HG03354 (cell line): ENCODE measurements at regions not wholly inside any gene's neighbourhood (a gene's known extent, or its start where the extent isn't known, plus 50 kb on each side); places are given as distances from the start of the nearest gene placed in this dataset.
"Not testable (repeated sequence)": the region's sequence is repeated elsewhere in the genome, so short reads cannot be mapped to it uniquely, and the experiment has no call there.

Source experiments
- ATAC-seq: cut with Tn5 transposase; IDR thresholded peaks from one replicate; pipeline ENCODE4 v1.9.1; 2021; ENCODE audit warnings: mild to moderate bottlenecking; ENCODE audit not compliant: unreplicated experiment, poor library complexity, severe bottlenecking

GRCh38 chr4:184906480-184907097 lies 80.8 kb upstream of the ACSL1 start:
- no peak for ATAC-seq

DNA sequence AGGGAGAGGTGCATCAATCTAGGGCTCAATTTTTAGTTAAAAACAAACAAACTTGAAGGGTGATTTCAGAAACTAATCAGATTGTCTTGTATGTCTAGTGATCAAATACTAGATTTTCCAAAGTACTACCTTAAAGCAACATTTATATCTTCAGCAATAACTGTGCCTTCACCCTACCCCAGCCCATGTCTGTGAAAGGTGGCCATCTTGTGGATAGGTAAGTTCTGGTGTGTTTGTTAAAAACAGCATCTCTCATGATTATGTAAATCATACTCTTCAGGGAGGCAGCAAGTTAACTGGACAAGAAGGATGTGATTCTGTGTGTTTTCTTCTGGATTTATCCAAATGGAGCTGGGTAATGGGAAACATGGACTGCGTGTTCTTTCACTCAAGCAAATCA lies 81.4 kb upstream of the ACSL1 start:
- ATAC-seq = no peak

DNA sequence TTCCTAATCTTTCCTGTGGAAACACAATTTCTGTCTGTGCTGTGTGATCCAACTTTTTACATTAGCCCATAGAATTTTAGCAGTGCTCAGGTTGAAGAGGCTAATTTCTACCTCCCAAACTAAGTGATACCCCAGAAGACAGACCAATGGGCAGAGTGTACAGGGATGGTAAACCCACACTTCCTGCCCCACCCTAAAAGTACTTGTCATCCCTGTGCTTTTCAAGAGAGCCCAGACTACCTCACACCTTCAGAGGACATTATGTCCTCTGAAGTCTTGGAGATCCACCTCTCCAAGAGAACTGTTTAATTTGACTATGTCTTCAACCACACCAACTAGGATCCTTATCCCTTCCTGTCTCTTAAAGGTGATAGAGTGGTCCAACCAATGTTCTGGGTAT lies 82.0 kb upstream of the ACSL1 start:
- ATAC-seq = no peak

DNA sequence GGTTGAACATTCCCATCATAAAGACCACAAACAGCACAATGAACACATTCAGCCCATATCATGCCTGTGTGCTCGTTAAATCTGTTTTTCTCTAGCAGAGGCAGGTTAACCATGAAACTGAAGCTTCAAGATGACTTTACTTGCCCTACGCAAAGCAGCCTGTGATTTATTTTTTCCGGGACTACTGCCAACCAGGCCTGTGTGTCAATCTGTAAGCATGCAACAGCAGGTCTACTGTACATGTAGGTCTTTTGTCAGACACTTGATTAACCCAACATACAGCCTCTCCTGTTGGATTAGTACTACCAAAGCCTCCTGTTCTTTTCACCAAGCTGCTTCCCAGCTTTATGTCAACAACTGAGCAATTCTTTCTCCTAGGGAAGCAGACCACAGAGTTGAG lies 85.5 kb upstream of the ACSL1 start:
- ATAC-seq = no peak

GRCh38 chr4:184913356-184914143 lies 87.8 kb upstream of the ACSL1 start:
- ATAC-seq = no peak

DNA sequence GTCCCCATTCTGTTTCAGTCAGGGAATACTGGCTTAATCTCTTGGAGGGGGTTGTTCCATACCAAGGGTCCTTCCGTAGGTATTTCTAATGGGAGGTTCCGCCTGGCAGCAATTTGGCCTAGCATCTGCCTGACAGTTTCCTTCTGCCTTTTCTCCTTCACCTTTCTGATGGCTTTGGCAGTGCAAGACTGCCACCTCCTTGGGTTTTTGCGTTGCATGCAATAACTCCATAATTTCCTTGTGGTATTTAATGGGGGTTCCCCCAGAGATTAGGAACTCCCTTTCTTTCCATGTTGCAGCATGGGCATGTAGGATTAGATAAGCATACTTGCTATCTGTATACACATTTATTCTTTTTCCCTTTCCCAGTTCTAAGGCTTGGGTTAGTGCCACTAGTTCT lies 93.0 kb upstream of the ACSL1 start:
- ATAC-seq = not testable (repeated sequence)

GRCh38 chr4:184921456-184921855 lies 95.7 kb upstream of the ACSL1 start:
- ATAC-seq = no peak

GRCh38 chr4:184922301-184922700 lies 96.0 kb upstream of the HELT start:
- no peak for ATAC-seq

GRCh38 chr4:184924516-184924915 lies 93.8 kb upstream of the HELT start:
- ATAC-seq = no peak

- ATAC-seq = no peak
Observed at GRCh38 chr4:184929476-184929875, 88.8 kb upstream of the HELT start.

- no peak for ATAC-seq
Observed at GRCh38 chr4:184930026-184930425, 88.3 kb upstream of the HELT start.

DNA sequence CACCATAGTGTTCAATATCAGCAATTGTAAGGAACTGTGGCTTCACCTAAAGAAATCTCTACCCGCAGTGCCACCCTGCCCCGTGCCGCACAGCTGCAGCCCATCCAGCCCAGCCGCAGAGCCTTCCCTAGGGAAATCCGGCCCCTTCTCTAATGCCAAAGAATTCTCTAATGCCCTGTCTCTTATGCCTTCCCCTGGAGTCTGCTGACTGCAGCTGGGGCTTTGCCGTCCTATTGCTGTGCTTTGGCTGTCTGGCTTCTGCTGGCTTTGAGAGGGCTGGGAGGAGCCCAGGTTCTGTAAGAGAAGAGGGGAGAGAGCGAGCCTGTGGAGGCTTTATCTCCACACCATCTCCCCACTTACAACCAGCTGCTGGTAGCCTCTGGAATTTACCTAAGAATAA lies 85.9 kb upstream of the HELT start:
- ATAC-seq = no peak

GRCh38 chr4:184933311-184933710 lies 85.0 kb upstream of the HELT start:
- ATAC-seq = no peak

DNA sequence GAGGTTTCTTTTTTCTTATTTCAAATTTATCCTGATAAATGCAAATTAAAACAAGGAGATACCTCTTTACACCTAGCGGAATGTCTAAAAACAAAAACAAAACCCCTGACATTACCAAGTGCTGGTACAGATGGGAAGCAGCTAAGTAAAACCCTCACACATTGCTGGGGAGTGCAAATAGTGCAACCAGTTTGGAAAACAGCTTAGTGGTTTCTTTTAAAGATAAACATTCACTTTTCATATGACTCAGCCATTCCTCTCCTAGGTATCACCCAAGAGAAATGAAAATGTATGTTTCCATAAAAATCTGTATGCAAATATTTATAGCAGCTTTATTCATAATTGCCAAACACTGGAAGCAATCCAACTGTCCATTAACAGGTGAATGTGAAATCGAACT lies 84.1 kb upstream of the HELT start:
- ATAC-seq = no peak

GRCh38 chr4:184934961-184935360 lies 83.3 kb upstream of the HELT start:
- ATAC-seq = no peak

- no peak for ATAC-seq
Observed at GRCh38 chr4:184936071-184936470, 82.2 kb upstream of the HELT start.

DNA sequence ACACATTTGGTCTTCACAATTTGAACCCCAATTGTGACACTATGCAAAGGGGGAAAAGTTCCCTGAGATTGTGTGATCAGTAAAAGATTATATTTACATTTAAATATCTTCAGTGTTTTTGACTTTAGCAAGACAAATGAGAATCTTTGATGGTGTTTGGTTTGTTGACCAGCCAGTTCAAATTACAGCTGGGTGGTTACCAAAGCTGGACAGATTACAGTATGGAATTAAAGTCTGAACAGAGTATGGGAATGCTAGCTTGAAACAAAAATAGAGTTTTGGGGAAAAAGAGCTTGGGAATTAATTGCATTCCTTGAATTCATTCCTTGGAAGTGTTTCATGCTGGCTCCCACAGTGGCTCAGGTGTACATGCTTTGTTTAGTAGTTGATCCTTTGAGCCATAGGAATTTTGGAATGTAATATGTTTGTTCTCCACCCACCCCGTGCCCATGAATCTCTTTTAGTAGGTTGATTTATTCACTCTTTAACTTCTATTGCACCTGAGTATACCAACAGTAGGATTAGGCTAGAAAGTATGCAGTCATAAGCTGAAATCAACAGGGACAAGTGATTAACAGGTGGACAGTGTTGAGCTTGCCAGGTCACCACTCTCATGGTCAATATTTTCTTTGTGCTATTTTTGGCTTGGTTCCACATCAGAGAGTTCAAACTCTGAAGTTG lies 81.1 kb upstream of the HELT start:
- ATAC-seq = no peak

DNA sequence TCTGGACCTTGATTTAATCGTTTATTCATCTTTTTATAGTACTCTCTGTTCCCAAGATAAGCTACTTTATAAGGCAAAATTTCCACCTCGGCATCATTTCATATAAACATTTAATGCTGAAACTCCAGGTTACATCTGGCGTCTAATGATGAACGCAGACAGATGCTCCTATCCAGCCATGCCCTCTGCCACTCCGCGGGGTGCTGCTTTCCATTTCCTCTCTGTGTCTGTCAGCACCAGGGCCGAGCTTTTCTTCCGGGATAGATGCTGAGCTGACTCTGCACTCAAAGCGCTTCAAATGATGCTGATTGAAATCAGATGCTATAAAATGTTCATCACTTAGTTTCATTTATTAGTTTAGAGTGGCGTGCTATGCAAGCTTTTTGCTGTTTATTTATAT lies 80.5 kb upstream of the HELT start:
- ATAC-seq = no peak

GRCh38 chr4:184938871-184939270 lies 79.4 kb upstream of the HELT start:
- ATAC-seq = no peak

DNA sequence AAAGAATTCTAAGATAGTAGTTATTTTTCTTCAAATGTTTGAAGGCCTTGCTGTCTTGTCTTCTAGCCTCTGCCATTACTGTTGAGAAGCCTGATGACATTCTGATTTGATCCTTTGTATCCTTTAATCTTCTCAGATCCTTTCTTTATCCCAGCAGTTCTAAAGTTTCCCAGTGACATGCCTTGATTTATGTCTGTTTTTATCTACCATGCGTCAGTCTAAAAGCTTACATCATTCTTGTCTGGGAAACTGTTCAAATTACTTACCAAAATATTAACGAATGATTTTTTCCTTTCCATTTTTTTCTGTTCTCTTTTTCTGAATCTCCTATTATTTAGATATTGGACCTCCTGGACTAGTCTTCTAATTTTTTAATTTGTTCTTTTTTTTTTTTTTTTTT lies 78.3 kb upstream of the HELT start:
- ATAC-seq = no peak

GRCh38 chr4:184940500-184940899 lies 77.8 kb upstream of the HELT start:
- ATAC-seq = no peak
